ENCODE measurements at regions not wholly inside any gene's neighbourhood (a gene's known extent, or its start where the extent isn't known, plus 50 kb on each side); places are given as distances from the start of the nearest gene placed in this dataset.

DNA sequence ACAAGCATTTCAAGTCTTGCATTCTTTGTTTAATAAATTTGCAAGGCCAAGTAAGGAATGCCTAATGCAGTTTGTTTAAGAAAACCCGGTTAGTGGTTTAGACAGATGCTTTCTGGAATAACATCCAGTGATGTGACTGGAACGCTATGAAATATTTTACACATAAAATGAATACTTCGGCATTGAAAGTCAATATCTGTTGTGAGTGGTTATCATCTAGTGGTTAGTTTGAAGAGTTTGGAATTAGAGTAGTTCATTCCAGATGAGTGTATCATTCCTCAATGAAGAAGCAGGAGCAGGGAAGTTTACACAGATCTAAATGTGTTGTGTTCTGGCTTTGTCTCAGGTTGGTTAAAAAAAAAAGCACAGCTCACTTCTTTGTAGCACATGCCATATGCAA lies 608.0 kb upstream of the PIK3C3 start:
- TF ChIP-seq, protein P1, sequence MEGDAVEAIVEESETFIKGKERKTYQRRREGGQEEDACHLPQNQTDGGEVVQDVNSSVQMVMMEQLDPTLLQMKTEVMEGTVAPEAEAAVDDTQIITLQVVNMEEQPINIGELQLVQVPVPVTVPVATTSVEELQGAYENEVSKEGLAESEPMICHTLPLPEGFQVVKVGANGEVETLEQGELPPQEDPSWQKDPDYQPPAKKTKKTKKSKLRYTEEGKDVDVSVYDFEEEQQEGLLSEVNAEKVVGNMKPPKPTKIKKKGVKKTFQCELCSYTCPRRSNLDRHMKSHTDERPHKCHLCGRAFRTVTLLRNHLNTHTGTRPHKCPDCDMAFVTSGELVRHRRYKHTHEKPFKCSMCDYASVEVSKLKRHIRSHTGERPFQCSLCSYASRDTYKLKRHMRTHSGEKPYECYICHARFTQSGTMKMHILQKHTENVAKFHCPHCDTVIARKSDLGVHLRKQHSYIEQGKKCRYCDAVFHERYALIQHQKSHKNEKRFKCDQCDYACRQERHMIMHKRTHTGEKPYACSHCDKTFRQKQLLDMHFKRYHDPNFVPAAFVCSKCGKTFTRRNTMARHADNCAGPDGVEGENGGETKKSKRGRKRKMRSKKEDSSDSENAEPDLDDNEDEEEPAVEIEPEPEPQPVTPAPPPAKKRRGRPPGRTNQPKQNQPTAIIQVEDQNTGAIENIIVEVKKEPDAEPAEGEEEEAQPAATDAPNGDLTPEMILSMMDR (IDR thresholded peaks at IDR 0.05) = no peak
- TF ChIP-seq POLR2A (IDR thresholded peaks at IDR 0.05) = no peak
- DNase-seq = no peak
- no peak overlapping the region for H3K4me3 ChIP-seq
- no peaks in the 10 kb centered on the region for H3K27me3 ChIP-seq
- no peaks in the 10 kb centered on the region for H3K9me3 ChIP-seq
- no peak overlapping the region for H3K27ac ChIP-seq
- H3K36me3 ChIP-seq = no peaks in the 10 kb centered on the region
- H3K4me1 ChIP-seq = no peaks in the 10 kb centered on the region

DNA sequence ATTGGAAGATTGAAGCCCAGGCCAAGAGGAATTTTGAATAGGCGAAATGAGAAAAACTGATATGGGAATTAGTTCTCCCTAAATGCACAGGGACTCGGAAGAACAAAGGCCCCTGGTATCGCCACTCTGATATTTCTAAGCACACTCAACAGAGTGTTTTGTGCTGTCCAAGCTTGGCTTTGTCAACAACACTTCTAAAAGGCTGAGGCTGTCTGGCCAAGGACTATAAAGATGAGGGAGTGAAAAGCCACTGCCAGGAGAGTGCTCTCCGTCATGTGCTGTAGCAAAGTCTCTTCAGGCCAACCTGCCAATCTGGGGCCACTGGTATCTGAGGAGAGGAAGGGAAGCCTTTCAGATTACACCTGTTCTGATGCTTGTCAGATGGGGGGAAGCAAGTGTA lies 611.2 kb upstream of the PIK3C3 start:
- no peak for DNase-seq
- TF ChIP-seq, protein P1 (IDR thresholded peaks at IDR 0.05) = no peak
- TF ChIP-seq POLR2A (IDR thresholded peaks at IDR 0.05) = no peak
- Histone ChIP-seq H3K9me3 (no peaks in the 10 kb centered on the region), H3K4me1 (no peaks in the 10 kb centered on the region), H3K36me3 (no peaks in the 10 kb centered on the region), H3K27me3 (no peaks in the 10 kb centered on the region), H3K27ac (no peak overlapping the region), H3K4me3 (no peak overlapping the region)

DNA sequence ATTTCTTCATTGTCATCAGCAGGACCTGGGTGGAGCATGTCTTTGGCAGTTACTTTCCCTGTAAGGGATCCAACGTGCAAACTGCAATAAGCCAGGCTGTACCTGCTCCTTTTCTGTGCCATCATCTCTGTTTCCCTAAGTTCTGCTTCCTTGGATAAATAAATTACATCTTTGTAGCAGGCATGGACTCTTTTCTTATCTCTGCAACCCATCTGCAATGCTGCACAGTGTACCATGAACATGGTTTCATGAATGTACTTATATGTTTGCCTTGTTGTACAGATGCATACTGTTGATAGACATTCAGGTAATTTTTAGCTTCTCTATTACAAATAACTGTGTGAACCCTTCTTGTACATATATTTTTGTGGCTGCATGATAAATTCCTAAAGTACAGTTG lies 616.7 kb upstream of the PIK3C3 start:
- Histone ChIP-seq H3K9me3 (no peaks in the 10 kb centered on the region), H3K4me3 (no peak overlapping the region), H3K36me3 (no peaks in the 10 kb centered on the region), H3K27ac (no peak overlapping the region), H3K4me1 (no peaks in the 10 kb centered on the region), H3K27me3 (no peaks in the 10 kb centered on the region)
- DNase-seq = no peak
- no peak for TF ChIP-seq POLR2A (IDR thresholded peaks at IDR 0.05)
- TF ChIP-seq, protein P1 (IDR thresholded peaks at IDR 0.05) = no peak

DNA sequence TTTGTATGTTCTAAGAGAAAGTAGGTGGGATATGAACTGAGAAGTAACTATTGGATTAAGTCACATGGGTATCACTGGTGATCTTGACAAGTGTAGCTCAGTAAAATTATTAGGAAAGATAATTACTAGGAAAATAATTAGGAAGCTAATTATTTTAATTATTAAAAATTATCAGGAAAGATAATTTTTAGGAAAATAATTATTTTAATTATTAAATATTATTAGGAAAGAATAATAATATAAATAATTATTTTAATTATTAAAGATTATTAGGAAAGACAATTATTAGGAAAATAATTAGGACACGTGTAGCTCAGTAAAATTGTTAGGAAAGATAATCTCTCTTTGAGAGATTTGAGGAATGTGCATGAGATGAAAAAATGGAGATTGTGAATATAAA lies 623.4 kb upstream of the PIK3C3 start:
- no peak for DNase-seq
- no peaks in the 10 kb centered on the region for H3K27me3 ChIP-seq
- TF ChIP-seq, protein P1 (IDR thresholded peaks at IDR 0.05) = no peak
- TF ChIP-seq POLR2A (IDR thresholded peaks at IDR 0.05) = no peak
- no peak overlapping the region for H3K4me3 ChIP-seq
- no peak overlapping the region for H3K27ac ChIP-seq
- H3K9me3 ChIP-seq = no peaks in the 10 kb centered on the region
- H3K4me1 ChIP-seq = no peaks in the 10 kb centered on the region
- no peaks in the 10 kb centered on the region for H3K36me3 ChIP-seq

DNA sequence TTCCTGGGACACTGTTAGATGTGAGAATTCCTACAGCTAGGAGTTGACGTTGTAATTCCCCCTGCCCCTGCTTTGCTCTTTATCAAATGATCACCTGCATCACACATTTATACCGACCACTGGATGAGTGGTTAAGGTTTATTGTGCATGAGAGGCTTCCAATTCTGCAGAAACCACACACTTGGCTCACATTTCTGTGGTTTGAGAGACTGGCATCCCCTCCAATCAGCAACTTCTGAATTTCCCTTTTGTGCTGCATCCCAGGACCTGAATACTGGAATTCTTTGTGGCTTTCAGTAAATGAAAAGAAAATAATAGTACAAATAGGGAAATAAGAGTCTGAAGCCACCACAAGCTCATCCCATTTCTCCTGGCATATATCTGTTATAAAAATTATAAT lies 628.7 kb upstream of the PIK3C3 start:
- H3K4me1 ChIP-seq = no peaks in the 10 kb centered on the region
- H3K27ac ChIP-seq = no peak overlapping the region
- no peaks in the 10 kb centered on the region for H3K36me3 ChIP-seq
- TF ChIP-seq, protein P1 (IDR thresholded peaks at IDR 0.05) = no peak
- no peak for TF ChIP-seq POLR2A (IDR thresholded peaks at IDR 0.05)
- no peaks in the 10 kb centered on the region for H3K27me3 ChIP-seq
- no peak for DNase-seq
- no peak overlapping the region for H3K4me3 ChIP-seq
- no peaks in the 10 kb centered on the region for H3K9me3 ChIP-seq

DNA sequence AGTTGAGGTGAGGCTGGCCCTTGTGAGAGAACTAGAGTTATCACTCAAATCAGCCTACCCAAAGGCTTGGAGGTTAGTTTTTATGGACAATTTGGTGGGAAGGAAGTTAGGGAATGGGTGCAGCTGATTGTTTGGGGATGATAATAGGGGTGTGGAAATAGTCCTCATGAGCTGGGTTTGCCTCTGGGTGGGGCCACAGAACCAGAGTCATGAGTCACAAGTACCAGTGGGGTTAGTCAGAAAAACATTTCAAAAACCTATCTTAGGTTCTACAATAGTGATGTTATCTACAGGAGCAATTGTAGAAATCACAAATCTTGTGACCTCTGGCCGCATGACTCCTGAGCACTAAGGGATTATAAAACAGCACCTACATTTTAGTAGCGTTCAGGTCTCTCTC lies 630.1 kb upstream of the PIK3C3 start:
- Histone ChIP-seq H3K27ac (no peak overlapping the region), H3K4me1 (no peaks in the 10 kb centered on the region), H3K4me3 (no peak overlapping the region), H3K9me3 (no peaks in the 10 kb centered on the region), H3K36me3 (no peaks in the 10 kb centered on the region), H3K27me3 (no peaks in the 10 kb centered on the region)
- TF ChIP-seq POLR2A (IDR thresholded peaks at IDR 0.05) = no peak
- TF ChIP-seq, protein P1 (IDR thresholded peaks at IDR 0.05) = no peak
- DNase-seq = no peak

All from Peyer's patch (tissue), 4 donors.